Glutamatergic neuron (in vitro differentiated cells): ENCODE measurements at regions not wholly inside any gene's neighbourhood (a gene's known extent, or its start where the extent isn't known, plus 50 kb on each side); places are given as distances from the start of the nearest gene placed in this dataset.
"Not testable (repeated sequence)": the region's sequence is repeated elsewhere in the genome, so short reads cannot be mapped to it uniquely, and the experiment has no call there.

Source experiments
- DNase-seq: peaks from one replicate; pipeline ENCODE4 v3.0.0; 2022
- H3K27ac Mint-ChIP-seq: one replicate; pipeline ENCODE4 v1.8.0; 2020; ENCODE audit warnings: mild to moderate bottlenecking, mixed read lengths, inconsistent platforms; ENCODE audit not compliant: unreplicated experiment
- H3K27me3 Mint-ChIP-seq: one replicate; pipeline ENCODE4 v1.8.0; 2020; ENCODE audit warnings: mild to moderate bottlenecking, moderate library complexity, mixed read lengths, inconsistent platforms; ENCODE audit not compliant: unreplicated experiment
- H3K36me3 Mint-ChIP-seq: one replicate; pipeline ENCODE4 v1.8.0; 2020; ENCODE audit warnings: mild to moderate bottlenecking, mixed read lengths, inconsistent platforms; ENCODE audit not compliant: unreplicated experiment
- H3K4me1 Mint-ChIP-seq: one replicate; pipeline ENCODE4 v1.8.0; 2020; ENCODE audit warnings: mild to moderate bottlenecking, low read depth, mixed read lengths, inconsistent platforms; ENCODE audit not compliant: unreplicated experiment
- H3K4me3 Mint-ChIP-seq: one replicate; pipeline ENCODE4 v1.8.0; 2020; ENCODE audit warnings: mild to moderate bottlenecking, mixed read lengths, inconsistent platforms; ENCODE audit not compliant: unreplicated experiment
- H3K9me3 Mint-ChIP-seq: one replicate; pipeline ENCODE4 v1.8.0; 2020; ENCODE audit warnings: mild to moderate bottlenecking, moderate library complexity, mixed read lengths, inconsistent platforms; ENCODE audit not compliant: unreplicated experiment
- TF ChIP-seq, protein P1 (sequence below): fragments of 200-600 bp; sonication (generic); IDR thresholded peaks from one replicate; pipeline ENCODE4 v1.5.0; 2021; ENCODE audit not compliant: partially characterized antibody, unreplicated experiment

GRCh38 chr6:16939351-16939750, 162.5 kb upstream of the STMND1 start:
- H3K27ac Mint-ChIP-seq = no peak overlapping the region
- no peaks in the 10 kb centered on the region for H3K4me1 Mint-ChIP-seq
- no peaks in the 10 kb centered on the region for H3K36me3 Mint-ChIP-seq
- H3K27me3 Mint-ChIP-seq = no peaks in the 10 kb centered on the region
- H3K4me3 Mint-ChIP-seq = no peak overlapping the region
- TF ChIP-seq, protein P1, sequence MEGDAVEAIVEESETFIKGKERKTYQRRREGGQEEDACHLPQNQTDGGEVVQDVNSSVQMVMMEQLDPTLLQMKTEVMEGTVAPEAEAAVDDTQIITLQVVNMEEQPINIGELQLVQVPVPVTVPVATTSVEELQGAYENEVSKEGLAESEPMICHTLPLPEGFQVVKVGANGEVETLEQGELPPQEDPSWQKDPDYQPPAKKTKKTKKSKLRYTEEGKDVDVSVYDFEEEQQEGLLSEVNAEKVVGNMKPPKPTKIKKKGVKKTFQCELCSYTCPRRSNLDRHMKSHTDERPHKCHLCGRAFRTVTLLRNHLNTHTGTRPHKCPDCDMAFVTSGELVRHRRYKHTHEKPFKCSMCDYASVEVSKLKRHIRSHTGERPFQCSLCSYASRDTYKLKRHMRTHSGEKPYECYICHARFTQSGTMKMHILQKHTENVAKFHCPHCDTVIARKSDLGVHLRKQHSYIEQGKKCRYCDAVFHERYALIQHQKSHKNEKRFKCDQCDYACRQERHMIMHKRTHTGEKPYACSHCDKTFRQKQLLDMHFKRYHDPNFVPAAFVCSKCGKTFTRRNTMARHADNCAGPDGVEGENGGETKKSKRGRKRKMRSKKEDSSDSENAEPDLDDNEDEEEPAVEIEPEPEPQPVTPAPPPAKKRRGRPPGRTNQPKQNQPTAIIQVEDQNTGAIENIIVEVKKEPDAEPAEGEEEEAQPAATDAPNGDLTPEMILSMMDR = no peak
- no peak for DNase-seq
- peaks cover 2% of the 10 kb centered on the region for H3K9me3 Mint-ChIP-seq

DNA sequence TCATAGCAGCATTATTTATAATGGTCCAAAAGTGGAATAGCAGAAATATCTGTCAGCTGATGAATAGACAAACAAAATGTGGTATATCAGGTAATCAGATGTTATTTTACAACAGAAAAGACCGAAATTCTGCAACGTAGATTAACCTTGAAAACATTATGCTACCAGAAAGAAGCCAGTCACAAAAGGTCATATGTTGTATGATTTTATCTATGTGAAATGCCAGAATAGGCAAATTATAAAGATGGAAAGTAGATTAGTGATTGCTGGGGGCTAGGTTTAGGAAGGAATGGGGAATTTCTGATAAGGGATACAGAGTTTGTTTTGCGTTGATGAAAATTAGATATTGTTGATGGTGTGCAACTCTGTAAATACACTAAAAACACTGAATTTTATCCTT, 165.0 kb upstream of the STMND1 start:
- H3K4me3 Mint-ChIP-seq = no peak overlapping the region
- TF ChIP-seq, protein P1 = no peak
- peaks cover 2% of the 10 kb centered on the region for H3K9me3 Mint-ChIP-seq
- H3K27ac Mint-ChIP-seq = no peak overlapping the region
- no peak for DNase-seq
- no peaks in the 10 kb centered on the region for H3K36me3 Mint-ChIP-seq
- H3K27me3 Mint-ChIP-seq = no peaks in the 10 kb centered on the region
- H3K4me1 Mint-ChIP-seq = no peaks in the 10 kb centered on the region

- H3K36me3 Mint-ChIP-seq = no peaks in the 10 kb centered on the region
- H3K27me3 Mint-ChIP-seq = no peaks in the 10 kb centered on the region
- TF ChIP-seq, protein P1 = no peak
- no peak overlapping the region for H3K27ac Mint-ChIP-seq
- no peak for DNase-seq
- peaks cover 2% of the 10 kb centered on the region for H3K9me3 Mint-ChIP-seq
- no peaks in the 10 kb centered on the region for H3K4me1 Mint-ChIP-seq
- no peak overlapping the region for H3K4me3 Mint-ChIP-seq
These were observed 167.9 kb upstream of the STMND1 start for GRCh38 chr6:16933961-16934360.

- TF ChIP-seq, protein P1 = no peak
- no peaks in the 10 kb centered on the region for H3K36me3 Mint-ChIP-seq
- no peak overlapping the region for H3K4me3 Mint-ChIP-seq
- H3K27me3 Mint-ChIP-seq = no peaks in the 10 kb centered on the region
- DNase-seq = no peak
- H3K27ac Mint-ChIP-seq = no peak overlapping the region
- no peaks in the 10 kb centered on the region for H3K4me1 Mint-ChIP-seq
- peaks cover 2% of the 10 kb centered on the region for H3K9me3 Mint-ChIP-seq
These were observed 168.3 kb upstream of the STMND1 start for GRCh38 chr6:16933532-16933931.

- no peaks in the 10 kb centered on the region for H3K27me3 Mint-ChIP-seq
- TF ChIP-seq, protein P1 = no peak
- peaks cover 2% of the 10 kb centered on the region for H3K9me3 Mint-ChIP-seq
- no peaks in the 10 kb centered on the region for H3K36me3 Mint-ChIP-seq
- no peak for DNase-seq
- H3K27ac Mint-ChIP-seq = no peak overlapping the region
- no peak overlapping the region for H3K4me3 Mint-ChIP-seq
- H3K4me1 Mint-ChIP-seq = no peaks in the 10 kb centered on the region
These were observed 168.9 kb upstream of the STMND1 start for GRCh38 chr6:16932920-16933319.

DNA sequence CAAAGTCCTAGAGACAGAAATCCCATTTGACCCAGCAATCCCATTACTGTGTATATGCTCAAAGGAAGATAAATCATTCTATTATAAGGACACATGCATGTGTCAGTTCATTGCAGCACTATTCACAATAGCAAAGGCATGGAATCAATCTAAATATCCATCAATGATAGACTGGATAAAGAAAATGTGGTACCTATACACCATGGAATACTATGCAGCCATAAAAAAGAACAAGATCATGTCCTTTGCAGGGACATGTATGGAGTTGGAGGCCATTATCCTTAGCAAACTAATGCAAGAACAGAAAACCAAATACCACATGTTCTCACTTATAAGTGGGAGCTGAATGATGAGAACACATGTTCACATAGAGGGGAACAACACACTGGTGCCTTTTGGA, 169.8 kb upstream of the ATXN1 start:
- not testable (repeated sequence) for DNase-seq, H3K36me3 Mint-ChIP-seq, H3K4me1 Mint-ChIP-seq, H3K27ac Mint-ChIP-seq, H3K27me3 Mint-ChIP-seq, H3K4me3 Mint-ChIP-seq, H3K9me3 Mint-ChIP-seq
